Gastroesophageal sphincter (tissue), 4 donors: ENCODE measurements at regions not wholly inside any gene's neighbourhood (a gene's known extent, or its start where the extent isn't known, plus 50 kb on each side); places are given as distances from the start of the nearest gene placed in this dataset.

Source experiments
- ATAC-seq: fragments of 150-250 bp; one replicate; pipeline ENCODE4 v1.9.1; 2016; ENCODE audit warnings: mild to moderate bottlenecking, moderate library complexity
- H3K27ac ChIP-seq, 4 donors: fragments of 200-600 bp; sonication (generic) in 3 of 4; 1 replicate in 3 of 4; 2 replicates in 1 of 4; pipeline ENCODE4 v1.5.1; 2016 to 2019
- H3K27me3 ChIP-seq: fragments of 200-600 bp; sonication (generic); one replicate; pipeline ENCODE4 v1.5.1; 2019
- H3K36me3 ChIP-seq, 2 donors: fragments of 200-600 bp; sonication (generic); one replicate each; pipeline ENCODE4 v1.5.1; 2019; ENCODE audit warnings: control low read depth in 1 of 2
- H3K4me1 ChIP-seq, 3 donors: fragments of 200-600 bp; sonication (generic); 1 replicate in 2 of 3; 2 replicates in 1 of 3; pipeline ENCODE4 v1.5.1; 2016 to 2019; ENCODE audit warnings: control low read depth in 2 of 3
- H3K4me3 ChIP-seq, 2 donors: fragments of 200-600 bp; sonication (generic); one replicate each; pipeline ENCODE4 v1.5.1; 2019; ENCODE audit warnings: mild to moderate bottlenecking in 1 of 2, moderate library complexity in 1 of 2
- H3K9me3 ChIP-seq, 3 donors: fragments of 200-600 bp; sonication (generic); one replicate each; pipeline ENCODE4 v1.5.1; 2017 to 2019; ENCODE audit warnings: control low read depth in 2 of 3
- CTCF ChIP-seq, 4 experiments: fragments of 200-600 bp in 2 of 4; fragments of 450-650 bp in 2 of 4; sonication (generic) in 1 of 4; IDR thresholded peaks; one replicate each; pipeline ENCODE4 v1.5.1; 2017 to 2019; ENCODE audit warnings: antibody characterized with exemption in 4 of 4, mild to moderate bottlenecking in 2 of 4, moderate library complexity in 2 of 4
- EP300 ChIP-seq: sonication (generic); formaldehyde crosslinking; IDR thresholded peaks from one replicate; pipeline ENCODE4 v1.6.1; 2017; ENCODE audit warnings: antibody characterized with exemption, mild to moderate bottlenecking
- POLR2A ChIP-seq, 2 donors: fragments of 450-650 bp; IDR thresholded peaks; one replicate each; pipeline ENCODE4 v1.6.1; 2017; ENCODE audit warnings: antibody characterized with exemption in 2 of 2, mild to moderate bottlenecking in 2 of 2, moderate library complexity in 1 of 2
- POLR2AphosphoS5 ChIP-seq: sonication (generic); formaldehyde crosslinking; IDR thresholded peaks from one replicate; pipeline ENCODE4 v1.6.1; 2017; ENCODE audit warnings: antibody characterized with exemption
- WGBS, 2 donors: methylation state at CpG; one replicate each; pipeline ENCODE4 v1.1.5; 2018; ENCODE audit warnings: low coverage in 1 of 2; 5-methylcytosine and 5-hydroxymethylcytosine counted together

- H3K27ac ChIP-seq: peak overlapping the region in 1 of 4 donors; percentile 71
- no peaks in the 10 kb centered on the region for H3K27me3 ChIP-seq
- 90% methylated on average over 4 of the region's 4 CpGs; no CpG with 5 or more reads in 1 of the 2 donors for WGBS, 2 donors
- peaks cover 0 to 27% (median 13%) of the 10 kb centered on the region in 3 donors for H3K4me1 ChIP-seq
- no peaks in the 10 kb centered on the region for H3K36me3 ChIP-seq
- H3K4me3 ChIP-seq: no peak overlapping the region
- ATAC-seq: no peak
- TF ChIP-seq POLR2AphosphoS5 (no peak), POLR2A (IDR thresholded peaks at IDR 0.05) (no peak), CTCF (IDR thresholded peaks at IDR 0.05) (no peak), EP300 (no peak)
- peaks cover 0 to 6% (median 0%) of the 10 kb centered on the region in 3 donors for H3K9me3 ChIP-seq
Measured at GRCh38 chr12:93158065-93158843, 219.5 kb upstream of the NUDT4 start.

- no peak overlapping the region for H3K4me3 ChIP-seq
- no peaks in the 10 kb centered on the region for H3K27me3 ChIP-seq
- H3K36me3 ChIP-seq: no peaks in the 10 kb centered on the region
- WGBS, 2 donors: 48 to 60% methylated on average over 3 to 4 of the region's 4 CpGs
- ATAC-seq: peak; percentile 22
- peak overlapping the region in 1 of 4 donors; percentile 35 for H3K27ac ChIP-seq
- H3K4me1 ChIP-seq: peaks cover 0 to 23% (median 0%) of the 10 kb centered on the region in 3 donors
- no peaks in the 10 kb centered on the region for H3K9me3 ChIP-seq
- no peak for TF ChIP-seq EP300
- no peak for TF ChIP-seq POLR2A (IDR thresholded peaks at IDR 0.05)
- TF ChIP-seq CTCF (IDR thresholded peaks at IDR 0.05): no peak
- no peak for TF ChIP-seq POLR2AphosphoS5
Measured at GRCh38 chr12:93163260-93164036, 214.3 kb upstream of the NUDT4 start.

- Histone ChIP-seq H3K36me3 (no peaks in the 10 kb centered on the region), H3K27me3 (no peaks in the 10 kb centered on the region), H3K27ac (peak overlapping the region in 1 of 4 donors; percentile 35), H3K9me3 (no peaks in the 10 kb centered on the region), H3K4me3 (no peak overlapping the region), H3K4me1 (peaks cover 0 to 25% (median 0%) of the 10 kb centered on the region in 3 donors)
- ATAC-seq: no peak
- 73 to 77% methylated on average over 3 to 5 of the region's 5 CpGs for WGBS, 2 donors
- TF ChIP-seq POLR2A (IDR thresholded peaks at IDR 0.05): no peak
- TF ChIP-seq EP300: no peak
- no peak for TF ChIP-seq CTCF (IDR thresholded peaks at IDR 0.05)
- no peak for TF ChIP-seq POLR2AphosphoS5
Measured at GRCh38 chr12:93164103-93164880, 213.4 kb upstream of the NUDT4 start.

- no peak for ATAC-seq
Measured at GRCh38 chr12:93165384-93165932, 212.3 kb upstream of the NUDT4 start.

More at GRCh38 chr12:93165384-93165932, 212.3 kb upstream of the NUDT4 start:
- H3K4me1 ChIP-seq: peaks cover 0 to 25% (median 0%) of the 10 kb centered on the region in 3 donors
- no peak overlapping the region for H3K4me3 ChIP-seq
- no peak overlapping the region for H3K27ac ChIP-seq
- no peaks in the 10 kb centered on the region for H3K36me3 ChIP-seq
- TF ChIP-seq CTCF (IDR thresholded peaks at IDR 0.05) (no peak), POLR2AphosphoS5 (no peak), EP300 (no peak), POLR2A (IDR thresholded peaks at IDR 0.05) (no peak)
- 62 to 79% methylated on average over 3 to 4 of the region's 4 CpGs for WGBS, 2 donors
- no peaks in the 10 kb centered on the region for H3K9me3 ChIP-seq
- no peaks in the 10 kb centered on the region for H3K27me3 ChIP-seq
